ENCODE measurements at regions not wholly inside any gene's neighbourhood (a gene's known extent, or its start where the extent isn't known, plus 50 kb on each side); places are given as distances from the start of the nearest gene placed in this dataset.

DNA sequence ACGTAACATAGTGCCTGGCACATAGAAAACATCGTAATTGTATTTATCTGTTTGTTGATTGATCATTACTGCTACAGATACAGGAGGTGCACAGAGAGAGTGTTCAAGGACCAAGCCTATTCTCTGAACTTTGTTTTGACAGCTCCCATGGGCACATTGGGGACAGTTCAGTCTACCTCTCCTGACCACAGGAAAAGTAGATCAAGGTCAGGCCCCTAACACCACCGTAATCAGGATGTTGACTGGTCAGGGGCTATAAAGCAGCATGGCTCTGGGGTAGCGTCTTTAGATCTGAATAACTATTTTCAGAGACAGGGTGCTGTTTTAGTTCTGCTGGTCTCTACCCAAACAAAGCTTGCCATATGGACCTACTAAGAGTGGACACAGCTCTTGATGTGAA lies 223.1 kb upstream of the IRF2BP2 start:
- Histone ChIP-seq H3K36me3 (replicated peaks in 1 of 2; ENCODE audit: control insufficient read depth in 1 of 2, insufficient read depth in 2 of 2, low read length in 2 of 2) (no peaks in the 10 kb centered on the region), H3K79me2 (ENCODE audit: insufficient read depth, low read length) (no peaks in the 10 kb centered on the region), H3K4me3 (replicated peaks in 1 of 3; ENCODE audit: insufficient read depth in 1 of 3, low read depth in 2 of 3, low read length in 3 of 3) (no peak overlapping the region), H3K27me3 (ENCODE audit: control insufficient read depth in 1 of 2, insufficient read depth in 2 of 2, low read length in 2 of 2) (no peaks in the 10 kb centered on the region), H3K9me3 (ENCODE audit: low read length) (no peaks in the 10 kb centered on the region), H3K4me2 (ENCODE audit: low read depth, low read length) (no peak overlapping the region), H4K20me1 (ENCODE audit: insufficient read depth, low read length) (no peaks in the 10 kb centered on the region), H3K4me1 (ENCODE audit: insufficient read depth, low read length) (peaks cover 42% of the 10 kb centered on the region), H3K27ac (ENCODE audit: extremely low read length, insufficient read depth, low read length) (peak overlapping the region; percentile 39), H2AFZ (ENCODE audit: low read length) (no peak overlapping the region), H3K9ac (ENCODE audit: insufficient read depth, low read depth, low read length) (no peak overlapping the region)
- no TSS peak for BruUV-seq (replicated peaks)
- no peak for FAIRE-seq
- peak; percentile 16 for DNase-seq (ENCODE audit: low spot score)
- intact Hi-C loops (cut with micrococcal nuclease; ENCODE audit: unreplicated experiment): no loop called here
- ChIA-PET POLR2A (interaction anchor here (1.0 kb wide), 1 partner anchor 222 kb away, joined by 4 read pairs; no protein-coding TSS in a partner anchor), CTCF (ENCODE audit: low intra/inter-chr PET ratio, low total read pairs) (no interaction called here)
- peak; percentile 83 for ATAC-seq
- in situ Hi-C loops (cut with HindIII; ENCODE audit: extremely low pct_ligation_motif_present, low pct_unique_long_range_greater_than_20kb): no loop called here
- WGBS (ENCODE audit: low lambda C conversion rate): 55% methylated on average over 4 of the region's 4 CpGs
- TF ChIP-seq NFYC (CRISPR knock-in tag; IDR thresholded peaks at IDR 0.05) (no peak), HOXA5 (CRISPR knock-in tag; IDR thresholded peaks at IDR 0.05) (no peak), TAF1 (CRISPR knock-in tag; IDR thresholded peaks at IDR 0.05) (no peak), DNMT3B (CRISPR knock-in tag; conservative IDR thresholded peaks at IDR 0.05) (no peak), HNF4A (CRISPR knock-in tag; IDR thresholded peaks at IDR 0.05) (peak; percentile 51; the same call in 1 of the 2 replicates), GATAD2A (CRISPR knock-in tag; IDR thresholded peaks at IDR 0.05) (peak; percentile 24; the same call in 1 of the 2 replicates), FOXA1 (IDR thresholded peaks at IDR 0.05) (no peak), FOXA1 (CRISPR knock-in tag; IDR thresholded peaks at IDR 0.05) (no peak), NR2C2 (CRISPR knock-in tag; IDR thresholded peaks at IDR 0.05; ENCODE audit: borderline replicate concordance) (no peak), SP5 (CRISPR knock-in tag; IDR thresholded peaks at IDR 0.05; ENCODE audit: borderline replicate concordance, low read depth) (no peak), SALL1 (CRISPR knock-in tag; IDR thresholded peaks at IDR 0.05) (peak; percentile 69), KMT2A (CRISPR knock-in tag; IDR thresholded peaks at IDR 0.05) (no peak), ARNT (IDR thresholded peaks at IDR 0.05) (no peak), ZBTB42 (CRISPR knock-in tag; IDR thresholded peaks at IDR 0.05) (no peak), KDM3A (CRISPR knock-in tag; IDR thresholded peaks at IDR 0.05; ENCODE audit: low read depth) (no peak), POLR2G (IDR thresholded peaks at IDR 0.05; ENCODE audit: low read depth, low read length) (no peak), ZNF430 (CRISPR knock-in tag; IDR thresholded peaks at IDR 0.05) (0 out of 2 replicates have a peak, but pooled peaks have one; percentile 34), CBX5 (CRISPR knock-in tag; IDR thresholded peaks at IDR 0.05; ENCODE audit: borderline replicate concordance) (no peak), FOXJ3 (CRISPR knock-in tag; IDR thresholded peaks at IDR 0.05; ENCODE audit: borderline replicate concordance) (no peak), IKZF1 (IDR thresholded peaks at IDR 0.05) (no peak)
- TF ChIP-seq, protein P1, sequence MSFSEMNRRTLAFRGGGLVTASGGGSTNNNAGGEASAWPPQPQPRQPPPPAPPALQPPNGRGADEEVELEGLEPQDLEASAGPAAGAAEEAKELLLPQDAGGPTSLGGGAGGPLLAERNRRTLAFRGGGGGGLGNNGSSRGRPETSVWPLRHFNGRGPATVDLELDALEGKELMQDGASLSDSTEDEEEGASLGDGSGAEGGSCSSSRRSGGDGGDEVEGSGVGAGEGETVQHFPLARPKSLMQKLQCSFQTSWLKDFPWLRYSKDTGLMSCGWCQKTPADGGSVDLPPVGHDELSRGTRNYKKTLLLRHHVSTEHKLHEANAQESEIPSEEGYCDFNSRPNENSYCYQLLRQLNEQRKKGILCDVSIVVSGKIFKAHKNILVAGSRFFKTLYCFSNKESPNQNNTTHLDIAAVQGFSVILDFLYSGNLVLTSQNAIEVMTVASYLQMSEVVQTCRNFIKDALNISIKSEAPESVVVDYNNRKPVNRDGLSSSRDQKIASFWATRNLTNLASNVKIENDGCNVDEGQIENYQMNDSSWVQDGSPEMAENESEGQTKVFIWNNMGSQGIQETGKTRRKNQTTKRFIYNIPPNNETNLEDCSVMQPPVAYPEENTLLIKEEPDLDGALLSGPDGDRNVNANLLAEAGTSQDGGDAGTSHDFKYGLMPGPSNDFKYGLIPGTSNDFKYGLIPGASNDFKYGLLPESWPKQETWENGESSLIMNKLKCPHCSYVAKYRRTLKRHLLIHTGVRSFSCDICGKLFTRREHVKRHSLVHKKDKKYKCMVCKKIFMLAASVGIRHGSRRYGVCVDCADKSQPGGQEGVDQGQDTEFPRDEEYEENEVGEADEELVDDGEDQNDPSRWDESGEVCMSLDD (CRISPR knock-in tag; IDR thresholded peaks at IDR 0.05; ENCODE audit: borderline replicate concordance): no peak
- TF ChIP-seq, protein P2, sequence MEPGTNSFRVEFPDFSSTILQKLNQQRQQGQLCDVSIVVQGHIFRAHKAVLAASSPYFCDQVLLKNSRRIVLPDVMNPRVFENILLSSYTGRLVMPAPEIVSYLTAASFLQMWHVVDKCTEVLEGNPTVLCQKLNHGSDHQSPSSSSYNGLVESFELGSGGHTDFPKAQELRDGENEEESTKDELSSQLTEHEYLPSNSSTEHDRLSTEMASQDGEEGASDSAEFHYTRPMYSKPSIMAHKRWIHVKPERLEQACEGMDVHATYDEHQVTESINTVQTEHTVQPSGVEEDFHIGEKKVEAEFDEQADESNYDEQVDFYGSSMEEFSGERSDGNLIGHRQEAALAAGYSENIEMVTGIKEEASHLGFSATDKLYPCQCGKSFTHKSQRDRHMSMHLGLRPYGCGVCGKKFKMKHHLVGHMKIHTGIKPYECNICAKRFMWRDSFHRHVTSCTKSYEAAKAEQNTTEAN (CRISPR knock-in tag; conservative IDR thresholded peaks at IDR 0.05): no peak
- TF ChIP-seq, protein P3, sequence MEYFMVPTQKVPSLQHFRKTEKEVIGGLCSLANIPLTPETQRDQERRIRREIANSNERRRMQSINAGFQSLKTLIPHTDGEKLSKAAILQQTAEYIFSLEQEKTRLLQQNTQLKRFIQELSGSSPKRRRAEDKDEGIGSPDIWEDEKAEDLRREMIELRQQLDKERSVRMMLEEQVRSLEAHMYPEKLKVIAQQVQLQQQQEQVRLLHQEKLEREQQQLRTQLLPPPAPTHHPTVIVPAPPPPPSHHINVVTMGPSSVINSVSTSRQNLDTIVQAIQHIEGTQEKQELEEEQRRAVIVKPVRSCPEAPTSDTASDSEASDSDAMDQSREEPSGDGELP (IDR thresholded peaks at IDR 0.05; ENCODE audit: borderline replicate concordance, low read depth): no peak
- TF ChIP-seq, protein P4, sequence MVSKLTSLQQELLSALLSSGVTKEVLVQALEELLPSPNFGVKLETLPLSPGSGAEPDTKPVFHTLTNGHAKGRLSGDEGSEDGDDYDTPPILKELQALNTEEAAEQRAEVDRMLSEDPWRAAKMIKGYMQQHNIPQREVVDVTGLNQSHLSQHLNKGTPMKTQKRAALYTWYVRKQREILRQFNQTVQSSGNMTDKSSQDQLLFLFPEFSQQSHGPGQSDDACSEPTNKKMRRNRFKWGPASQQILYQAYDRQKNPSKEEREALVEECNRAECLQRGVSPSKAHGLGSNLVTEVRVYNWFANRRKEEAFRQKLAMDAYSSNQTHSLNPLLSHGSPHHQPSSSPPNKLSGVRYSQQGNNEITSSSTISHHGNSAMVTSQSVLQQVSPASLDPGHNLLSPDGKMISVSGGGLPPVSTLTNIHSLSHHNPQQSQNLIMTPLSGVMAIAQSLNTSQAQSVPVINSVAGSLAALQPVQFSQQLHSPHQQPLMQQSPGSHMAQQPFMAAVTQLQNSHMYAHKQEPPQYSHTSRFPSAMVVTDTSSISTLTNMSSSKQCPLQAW (CRISPR knock-in tag; IDR thresholded peaks at IDR 0.05): peak; percentile 50; the same call in 1 of the 2 replicates
